A673 (cell line): ENCODE measurements at regions not wholly inside any gene's neighbourhood (a gene's known extent, or its start where the extent isn't known, plus 50 kb on each side); places are given as distances from the start of the nearest gene placed in this dataset.

ENCODE experiments used
- BruUV-seq: library from RNA; stranded (reverse); fragments of 400-500 nt; replicated peaks from 2 replicates; lab custom pipeline; 2021; lab: Mats Ljungman, UMichigan
- CTCF ChIA-PET: fragments of 300-600 bp; sonication (Branson Sonifier 250); formaldehyde crosslinking; loops from one replicate; lab custom pipeline; 2022; ENCODE audit warnings: antibody characterized with exemption; lab: Charles Lee
- POLR2A ChIA-PET: fragments of 300-600 bp; sonication (Branson Sonifier 250); formaldehyde crosslinking; loops from one replicate; lab custom pipeline; 2022; ENCODE audit warnings: antibody characterized with exemption; ENCODE audit not compliant: low non-redundant PET; lab: Charles Lee
- DNase-seq: peaks from one replicate; pipeline ENCODE4 v3.0.0-alpha.2; 2015; ENCODE audit warnings: low spot score
- H3K27ac ChIP-seq: fragments of 200-600 bp; sonication (generic); 2 replicates; pipeline ENCODE4 v1.5.1; 2016; ENCODE audit warnings: mixed run types, low read depth, mild to moderate bottlenecking, mixed read lengths, antibody characterized with exemption, low read length; ENCODE audit not compliant: poor library complexity, severe bottlenecking
- H3K27me3 ChIP-seq: fragments of 200-600 bp; sonication (generic); replicated peaks from 2 replicates; pipeline ENCODE4 v1.6.1; 2017; ENCODE audit warnings: mixed run types, low read depth, mild to moderate bottlenecking, mixed read lengths, antibody characterized with exemption, low read length; ENCODE audit not compliant: insufficient read depth, poor library complexity
- H3K36me3 ChIP-seq: fragments of 200-600 bp; sonication (generic); 2 replicates; pipeline ENCODE4 v1.6.1; 2016; ENCODE audit warnings: mixed run types, mild to moderate bottlenecking, mixed read lengths, antibody characterized with exemption, low read length; ENCODE audit not compliant: insufficient read depth, poor library complexity, severe bottlenecking
- H3K4me1 ChIP-seq: fragments of 200-600 bp; sonication (generic); 2 replicates; pipeline ENCODE4 v1.6.1; 2017; ENCODE audit warnings: mixed run types, mild to moderate bottlenecking, mixed read lengths, antibody characterized with exemption, low read length; ENCODE audit not compliant: insufficient read depth, poor library complexity, severe bottlenecking
- H3K4me3 ChIP-seq: fragments of 200-600 bp; sonication (generic); 2 replicates; pipeline ENCODE4 v1.5.1; 2016; ENCODE audit warnings: low read depth, mixed run types, mild to moderate bottlenecking, mixed read lengths, low read length; ENCODE audit not compliant: poor library complexity, severe bottlenecking
- H3K9me3 ChIP-seq: fragments of 200-600 bp; sonication (generic); 2 replicates; pipeline ENCODE4 v1.6.1; 2016; ENCODE audit warnings: mixed run types, low read depth, mild to moderate bottlenecking, mixed read lengths, antibody characterized with exemption, low read length; ENCODE audit not compliant: poor library complexity, severe bottlenecking
- CTCF ChIP-seq: fragments of 300-800, 200-600 bp; sonication (generic); conservative IDR thresholded peaks from 2 replicates; pipeline ENCODE4 v1.5.1; 2017; ENCODE audit warnings: low read depth, mild to moderate bottlenecking, antibody characterized with exemption, low read length, moderate library complexity, mixed read lengths
- EZH2 ChIP-seq: fragments of 200-600 bp; sonication (generic); IDR thresholded peaks from 2 replicates; pipeline ENCODE4 v1.6.1; 2017; ENCODE audit warnings: borderline replicate concordance, low read depth, mild to moderate bottlenecking, mixed read lengths, antibody characterized with exemption, low read length; ENCODE audit not compliant: poor library complexity, severe bottlenecking
- intact Hi-C: fragments of 100-400 bp; cut with micrococcal nuclease; formaldehyde crosslinking; loops from one replicate; pipeline ENCODE4 v1.10.0; 2022; ENCODE audit not compliant: unreplicated experiment

GRCh38 chr7:33742521-33742920 is 162.8 kb upstream of the BMPER start:
- POLR2A ChIA-PET, result no interaction called here
- Histone ChIP-seq H3K36me3 (no peaks in the 10 kb centered on the region), H3K4me3 (no peak overlapping the region), H3K27me3 (no peaks in the 10 kb centered on the region), H3K9me3 (no peaks in the 10 kb centered on the region), H3K4me1 (no peaks in the 10 kb centered on the region), H3K27ac (no peak overlapping the region)
- intact Hi-C loops, result no loop called here
- no TSS peak for BruUV-seq
- no peak for DNase-seq
- CTCF ChIA-PET, result no interaction called here
- TF ChIP-seq EZH2 (no peak), CTCF (no peak)

GRCh38 chr7:33742999-33743587 is 162.2 kb upstream of the BMPER start:
- Histone ChIP-seq H3K27ac (no peak overlapping the region), H3K36me3 (no peaks in the 10 kb centered on the region), H3K4me3 (no peak overlapping the region), H3K9me3 (no peaks in the 10 kb centered on the region), H3K4me1 (no peaks in the 10 kb centered on the region), H3K27me3 (no peaks in the 10 kb centered on the region)
- no peak for TF ChIP-seq EZH2
- TF ChIP-seq CTCF, result no peak
- no peak for DNase-seq
- intact Hi-C loops, result no loop called here
- ChIA-PET POLR2A (no interaction called here), CTCF (no interaction called here)
- BruUV-seq, result no TSS peak

GRCh38 chr7:33743594-33743993 is 161.7 kb upstream of the BMPER start:
- POLR2A ChIA-PET, result no interaction called here
- no peak overlapping the region for H3K27ac ChIP-seq
- no peaks in the 10 kb centered on the region for H3K4me1 ChIP-seq
- intact Hi-C loops, result no loop called here
- CTCF ChIA-PET, result no interaction called here
- H3K4me3 ChIP-seq, result no peak overlapping the region
- H3K9me3 ChIP-seq, result no peaks in the 10 kb centered on the region
- no peaks in the 10 kb centered on the region for H3K27me3 ChIP-seq
- DNase-seq, result peak; percentile 25
- no TSS peak for BruUV-seq
- TF ChIP-seq CTCF, result no peak
- no peak for TF ChIP-seq EZH2
- no peaks in the 10 kb centered on the region for H3K36me3 ChIP-seq
